Nephron progenitor cell (in vitro differentiated cells): ENCODE measurements at regions not wholly inside any gene's neighbourhood (a gene's known extent, or its start where the extent isn't known, plus 50 kb on each side); places are given as distances from the start of the nearest gene placed in this dataset.

Experiments used
- DNase-seq: peaks from one replicate; pipeline ENCODE4 v3.0.0; 2021
- H3K27ac Mint-ChIP-seq: 2 replicates; pipeline ENCODE4 v1.8.0; 2021; ENCODE audit warnings: mild to moderate bottlenecking, moderate library complexity, mixed read lengths
- H3K27me3 Mint-ChIP-seq: 2 replicates; pipeline ENCODE4 v1.8.0; 2021; ENCODE audit warnings: mild to moderate bottlenecking, low read depth, mixed read lengths; ENCODE audit not compliant: poor library complexity
- H3K36me3 Mint-ChIP-seq: 2 replicates; pipeline ENCODE4 v1.8.0; 2021; ENCODE audit warnings: low read depth, mixed read lengths
- H3K4me1 Mint-ChIP-seq: 2 replicates; pipeline ENCODE4 v1.8.0; 2021; ENCODE audit warnings: mixed read lengths
- H3K4me3 Mint-ChIP-seq: 2 replicates; pipeline ENCODE4 v1.8.0; 2021; ENCODE audit warnings: mild to moderate bottlenecking, moderate library complexity, mixed read lengths
- H3K9me3 Mint-ChIP-seq: 2 replicates; pipeline ENCODE4 v1.8.0; 2021; ENCODE audit warnings: mild to moderate bottlenecking, moderate library complexity, mixed read lengths
- TF ChIP-seq, protein P1 (sequence below): fragments of 200-600 bp; sonication (generic); IDR thresholded peaks from 2 replicates; pipeline ENCODE4 v1.5.0; 2021; ENCODE audit warnings: antibody characterized with exemption

DNA sequence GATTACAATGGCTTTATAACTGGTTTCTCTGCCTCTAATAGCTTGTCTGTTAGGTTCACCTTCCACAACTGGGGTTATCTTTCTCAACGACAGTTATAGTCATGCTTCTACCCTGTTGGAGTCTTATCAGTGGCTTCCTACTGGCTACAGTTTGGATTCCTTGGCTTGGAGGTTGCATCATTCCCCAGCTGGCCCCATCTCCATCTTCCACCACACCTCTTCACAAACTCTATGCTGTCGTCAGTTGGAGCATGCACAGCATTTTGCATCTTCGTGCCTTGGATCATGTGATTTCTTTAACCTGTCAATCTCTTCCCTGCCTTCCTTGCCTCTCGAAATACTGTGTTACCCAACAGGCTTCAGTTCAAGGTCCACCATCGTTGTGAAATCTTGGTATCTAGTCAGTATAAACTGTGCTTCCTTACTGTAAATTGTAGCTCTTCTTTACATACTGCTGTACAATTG, 316.3 kb upstream of the CXCR4 start:
- Mint-ChIP-seq H3K4me3 (no peak overlapping the region), H3K4me1 (peaks cover 4% of the 10 kb centered on the region), H3K36me3 (no peaks in the 10 kb centered on the region), H3K27me3 (peaks cover 5% of the 10 kb centered on the region), H3K9me3 (no peaks in the 10 kb centered on the region), H3K27ac (no peak overlapping the region)
- DNase-seq = no peak
- TF ChIP-seq, protein P1, sequence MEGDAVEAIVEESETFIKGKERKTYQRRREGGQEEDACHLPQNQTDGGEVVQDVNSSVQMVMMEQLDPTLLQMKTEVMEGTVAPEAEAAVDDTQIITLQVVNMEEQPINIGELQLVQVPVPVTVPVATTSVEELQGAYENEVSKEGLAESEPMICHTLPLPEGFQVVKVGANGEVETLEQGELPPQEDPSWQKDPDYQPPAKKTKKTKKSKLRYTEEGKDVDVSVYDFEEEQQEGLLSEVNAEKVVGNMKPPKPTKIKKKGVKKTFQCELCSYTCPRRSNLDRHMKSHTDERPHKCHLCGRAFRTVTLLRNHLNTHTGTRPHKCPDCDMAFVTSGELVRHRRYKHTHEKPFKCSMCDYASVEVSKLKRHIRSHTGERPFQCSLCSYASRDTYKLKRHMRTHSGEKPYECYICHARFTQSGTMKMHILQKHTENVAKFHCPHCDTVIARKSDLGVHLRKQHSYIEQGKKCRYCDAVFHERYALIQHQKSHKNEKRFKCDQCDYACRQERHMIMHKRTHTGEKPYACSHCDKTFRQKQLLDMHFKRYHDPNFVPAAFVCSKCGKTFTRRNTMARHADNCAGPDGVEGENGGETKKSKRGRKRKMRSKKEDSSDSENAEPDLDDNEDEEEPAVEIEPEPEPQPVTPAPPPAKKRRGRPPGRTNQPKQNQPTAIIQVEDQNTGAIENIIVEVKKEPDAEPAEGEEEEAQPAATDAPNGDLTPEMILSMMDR = no peak

DNA sequence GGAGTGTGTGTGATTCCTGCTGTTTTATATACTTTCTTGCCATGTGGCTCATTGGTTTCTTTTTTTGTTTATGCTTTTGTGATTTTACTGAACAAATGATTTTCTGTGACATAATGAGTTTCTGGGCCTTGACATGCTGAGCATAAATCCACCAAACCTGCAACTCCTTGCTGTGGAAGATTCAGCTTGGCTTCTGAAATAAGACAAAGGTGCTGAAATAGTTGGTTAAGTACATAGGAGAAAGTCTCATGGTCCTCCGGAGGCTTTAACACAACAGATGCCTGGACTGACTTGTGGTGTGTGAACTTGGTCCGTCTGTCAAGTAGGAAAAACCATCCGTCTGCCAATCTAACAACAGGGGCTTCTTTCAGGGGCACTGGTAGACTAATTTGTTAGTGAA, 315.3 kb upstream of the CXCR4 start:
- no peak for DNase-seq
- Mint-ChIP-seq H3K4me3 (no peak overlapping the region), H3K4me1 (peaks cover 4% of the 10 kb centered on the region), H3K27ac (no peak overlapping the region), H3K27me3 (peaks cover 5% of the 10 kb centered on the region), H3K9me3 (no peaks in the 10 kb centered on the region), H3K36me3 (no peaks in the 10 kb centered on the region)
- TF ChIP-seq, protein P1 = no peak

DNA sequence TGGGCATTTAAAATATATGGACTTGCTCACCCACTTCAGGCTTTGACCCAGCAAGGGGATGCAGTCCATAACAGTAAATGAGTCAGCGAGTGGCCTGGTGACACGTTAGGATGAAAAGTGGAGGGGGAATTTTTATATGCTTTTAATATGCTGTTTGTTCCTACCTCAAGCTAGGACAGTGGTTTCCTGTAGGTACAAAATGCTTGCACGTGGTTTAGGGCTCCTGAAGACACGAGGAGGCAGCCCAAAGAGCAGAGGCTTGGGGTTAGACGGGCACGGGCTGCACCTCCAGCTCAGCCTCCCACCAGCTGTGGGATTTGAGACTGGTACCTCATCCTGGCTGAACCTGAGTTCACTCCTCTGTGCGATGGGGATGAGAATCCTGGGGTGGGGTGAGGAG, 306.2 kb upstream of the CXCR4 start:
- Mint-ChIP-seq H3K36me3 (no peaks in the 10 kb centered on the region), H3K27ac (no peak overlapping the region), H3K4me3 (peak overlapping the region; percentile 80), H3K27me3 (peaks cover 75% of the 10 kb centered on the region), H3K9me3 (no peaks in the 10 kb centered on the region), H3K4me1 (peaks cover 7% of the 10 kb centered on the region)
- TF ChIP-seq, protein P1 = no peak
- no peak for DNase-seq

DNA sequence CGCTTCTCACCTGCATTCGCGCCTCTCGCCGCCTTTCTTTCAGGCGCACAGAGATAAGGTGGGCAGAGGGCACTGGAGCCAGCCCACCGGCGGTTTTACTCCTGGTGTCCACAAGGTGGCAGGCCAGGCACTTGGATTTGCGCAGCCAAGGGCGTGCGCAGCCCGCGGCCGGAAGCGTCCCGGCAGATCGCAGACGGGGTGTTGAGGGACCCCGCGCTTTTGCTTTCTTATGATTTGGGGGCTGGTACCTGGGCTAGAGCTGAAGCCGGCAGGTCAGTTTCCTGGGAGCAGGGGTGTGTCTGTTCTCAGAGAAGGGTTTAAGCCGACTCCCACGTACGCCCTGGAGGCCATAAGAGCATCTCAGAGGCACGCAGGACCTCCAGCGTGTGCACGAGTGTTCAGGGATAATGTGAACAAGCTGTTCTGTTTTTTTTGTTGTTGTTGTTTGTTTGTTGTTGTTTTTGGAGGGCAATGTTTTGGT, 305.6 kb upstream of the CXCR4 start:
- H3K27me3 Mint-ChIP-seq = peaks cover 75% of the 10 kb centered on the region
- DNase-seq = peak; percentile 88
- no peaks in the 10 kb centered on the region for H3K9me3 Mint-ChIP-seq
- H3K27ac Mint-ChIP-seq = no peak overlapping the region
- TF ChIP-seq, protein P1 = peak; percentile 86
- H3K4me3 Mint-ChIP-seq = peak overlapping the region; percentile 80
- H3K4me1 Mint-ChIP-seq = peaks cover 12% of the 10 kb centered on the region
- no peaks in the 10 kb centered on the region for H3K36me3 Mint-ChIP-seq

DNA sequence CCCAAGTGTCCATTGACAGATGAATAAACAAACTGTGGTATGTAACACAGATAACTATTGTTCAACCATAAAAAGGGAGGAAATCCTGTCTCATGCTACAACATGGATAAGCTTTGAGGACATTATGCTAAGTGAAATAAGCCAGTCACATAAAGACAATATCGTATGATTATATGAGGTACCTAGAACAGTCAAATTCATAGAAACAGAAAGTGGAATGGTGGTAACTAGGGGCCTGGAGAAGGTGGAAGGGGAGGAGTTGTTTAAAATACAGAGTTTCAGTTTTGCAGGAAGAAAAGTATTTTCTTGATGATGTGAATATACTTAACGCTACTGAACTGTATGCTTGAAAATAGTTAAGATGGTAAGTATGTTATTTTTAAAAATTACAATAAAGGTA, 304.6 kb upstream of the CXCR4 start:
- Mint-ChIP-seq H3K4me1 (peaks cover 20% of the 10 kb centered on the region), H3K27ac (no peak overlapping the region), H3K9me3 (no peaks in the 10 kb centered on the region), H3K27me3 (peaks cover 73% of the 10 kb centered on the region), H3K4me3 (peak overlapping the region; percentile 0), H3K36me3 (no peaks in the 10 kb centered on the region)
- no peak for DNase-seq
- TF ChIP-seq, protein P1 = no peak

DNA sequence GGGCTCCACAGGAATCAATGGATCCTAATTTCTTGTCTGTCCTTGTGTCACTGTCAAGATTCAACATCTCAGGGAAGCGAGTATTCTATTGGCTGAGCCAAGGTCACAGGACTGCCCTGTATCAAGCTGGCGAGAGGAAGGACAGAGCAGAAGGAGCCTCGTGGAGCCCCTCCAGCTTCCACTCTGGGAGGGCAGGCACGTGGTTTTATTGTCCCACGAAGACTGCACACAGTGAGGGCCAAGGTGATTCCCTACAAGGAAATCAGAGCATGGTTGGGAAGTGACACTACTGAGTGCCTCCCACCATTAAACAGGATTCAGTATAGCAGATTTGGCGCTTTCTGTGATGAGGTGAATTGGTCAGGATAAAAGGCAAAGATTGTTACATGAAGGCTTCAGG, 302.4 kb upstream of the CXCR4 start:
- no peaks in the 10 kb centered on the region for H3K36me3 Mint-ChIP-seq
- H3K9me3 Mint-ChIP-seq = no peaks in the 10 kb centered on the region
- H3K4me1 Mint-ChIP-seq = peaks cover 20% of the 10 kb centered on the region
- peaks cover 61% of the 10 kb centered on the region for H3K27me3 Mint-ChIP-seq
- DNase-seq = no peak
- no peak overlapping the region for H3K27ac Mint-ChIP-seq
- TF ChIP-seq, protein P1 = no peak
- no peak overlapping the region for H3K4me3 Mint-ChIP-seq
